ENCODE measurements at regions not wholly inside any gene's neighbourhood (a gene's known extent, or its start where the extent isn't known, plus 50 kb on each side); places are given as distances from the start of the nearest gene placed in this dataset.

DNA sequence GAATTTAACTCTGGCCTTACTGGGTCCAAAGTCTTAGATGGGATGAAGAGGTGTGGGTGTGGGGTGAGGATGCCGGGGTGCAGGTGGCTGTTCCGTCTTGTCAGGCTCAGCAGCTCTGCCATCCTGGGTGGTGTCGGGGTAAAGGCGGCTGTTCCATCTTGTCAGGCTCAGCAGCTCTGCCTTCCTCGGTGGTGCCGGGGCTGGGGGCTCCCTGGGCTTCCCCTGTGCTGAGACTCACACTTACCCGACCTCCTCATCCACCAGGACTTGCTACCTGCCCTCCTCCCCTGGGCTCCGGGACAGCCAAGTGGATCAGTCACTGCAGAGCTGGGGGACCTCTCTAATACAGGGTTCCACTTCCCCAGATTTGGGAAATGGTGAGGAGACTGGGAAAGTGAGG is 244.3 kb upstream of the SHH start:
- TF ChIP-seq POLR2AphosphoS5 (IDR thresholded peaks at IDR 0.05; ENCODE audit: low read depth, low read length) (no peak), SIN3A (IDR thresholded peaks at IDR 0.05; ENCODE audit: borderline replicate concordance, insufficient read depth, low read depth, low read length) (no peak), TCF7L2 (IDR thresholded peaks at IDR 0.05; ENCODE audit: low read depth, low read length) (no peak)
- TF ChIP-seq, protein P1, sequence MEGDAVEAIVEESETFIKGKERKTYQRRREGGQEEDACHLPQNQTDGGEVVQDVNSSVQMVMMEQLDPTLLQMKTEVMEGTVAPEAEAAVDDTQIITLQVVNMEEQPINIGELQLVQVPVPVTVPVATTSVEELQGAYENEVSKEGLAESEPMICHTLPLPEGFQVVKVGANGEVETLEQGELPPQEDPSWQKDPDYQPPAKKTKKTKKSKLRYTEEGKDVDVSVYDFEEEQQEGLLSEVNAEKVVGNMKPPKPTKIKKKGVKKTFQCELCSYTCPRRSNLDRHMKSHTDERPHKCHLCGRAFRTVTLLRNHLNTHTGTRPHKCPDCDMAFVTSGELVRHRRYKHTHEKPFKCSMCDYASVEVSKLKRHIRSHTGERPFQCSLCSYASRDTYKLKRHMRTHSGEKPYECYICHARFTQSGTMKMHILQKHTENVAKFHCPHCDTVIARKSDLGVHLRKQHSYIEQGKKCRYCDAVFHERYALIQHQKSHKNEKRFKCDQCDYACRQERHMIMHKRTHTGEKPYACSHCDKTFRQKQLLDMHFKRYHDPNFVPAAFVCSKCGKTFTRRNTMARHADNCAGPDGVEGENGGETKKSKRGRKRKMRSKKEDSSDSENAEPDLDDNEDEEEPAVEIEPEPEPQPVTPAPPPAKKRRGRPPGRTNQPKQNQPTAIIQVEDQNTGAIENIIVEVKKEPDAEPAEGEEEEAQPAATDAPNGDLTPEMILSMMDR (IDR thresholded peaks at IDR 0.05): no peak

Data from Panc1 (cell line).